Suppressor macrophage treated with lipopolysaccharide for 1 hour (primary cell): ENCODE measurements at regions not wholly inside any gene's neighbourhood (a gene's known extent, or its start where the extent isn't known, plus 50 kb on each side); places are given as distances from the start of the nearest gene placed in this dataset.

ENCODE experiments used
- DNase-seq, 3 donors: peaks; one replicate each; pipeline ENCODE4 v3.0.0-alpha.2; 2020 to 2022

DNA sequence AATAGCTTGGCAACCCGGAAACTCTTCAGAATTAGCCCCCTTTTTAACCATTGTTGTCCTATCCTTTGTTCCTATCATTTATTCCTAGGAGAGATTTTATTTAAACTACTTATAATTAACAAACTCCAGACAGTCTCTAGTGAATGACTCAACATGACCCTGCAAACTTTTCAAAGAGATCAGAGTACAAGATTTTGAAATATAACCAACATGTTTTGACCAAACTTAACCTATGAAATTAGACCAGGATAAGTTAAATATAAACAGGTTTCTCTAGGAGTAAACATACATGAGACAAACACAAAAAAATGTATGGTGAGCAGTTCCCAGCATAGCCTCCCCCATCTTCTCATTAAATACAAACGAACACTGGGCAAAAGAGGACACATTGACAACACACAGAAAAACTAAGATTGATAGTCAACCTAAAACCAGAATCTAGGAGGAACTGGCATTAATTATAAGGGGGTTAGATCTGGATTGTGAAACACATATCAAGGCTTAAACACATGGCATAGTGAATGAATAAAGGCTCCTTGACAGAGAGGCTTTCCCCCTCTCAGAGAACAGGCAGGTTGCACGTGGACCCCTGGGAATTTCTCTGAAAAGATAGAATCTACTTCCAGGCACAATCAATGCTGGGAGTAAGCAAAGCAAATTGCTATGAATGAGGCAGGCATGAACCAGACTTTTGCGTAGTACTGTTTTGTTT, 284.1 kb downstream of the IRS1 start:
- no peak for DNase-seq

GRCh38 chr2:226514895-226515294, 284.7 kb downstream of the IRS1 start:
- no peak for DNase-seq

DNA sequence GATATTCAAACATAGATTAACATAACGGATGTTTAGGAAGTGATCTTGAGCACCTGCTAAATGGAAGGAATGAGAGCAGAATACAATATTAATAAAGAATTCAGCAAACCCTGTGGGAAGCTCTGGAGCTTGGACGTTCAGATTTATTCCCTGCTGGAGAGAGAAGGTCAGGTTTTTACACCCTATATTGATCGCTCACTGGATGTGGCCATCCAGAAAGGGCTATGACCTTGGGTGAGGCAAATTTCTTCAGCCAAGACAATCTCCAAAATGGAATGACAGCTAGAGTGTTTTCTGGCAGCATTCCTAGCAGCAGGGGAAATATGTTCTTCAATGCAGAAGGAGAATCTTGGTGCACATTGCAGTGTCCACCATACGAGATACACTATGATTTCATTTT, 288.3 kb downstream of the IRS1 start:
- DNase-seq = no peak

- no peak for DNase-seq
Observed at GRCh38 chr2:226508683-226509082, 290.9 kb downstream of the IRS1 start.

- no peak for DNase-seq
Observed at GRCh38 chr2:226508005-226508404, 291.6 kb downstream of the IRS1 start.

GRCh38 chr2:226497146-226497909, 302.3 kb downstream of the IRS1 start:
- DNase-seq = no peak

- DNase-seq = no peak
Observed at GRCh38 chr2:226496273-226496550, 303.4 kb downstream of the IRS1 start.

DNA sequence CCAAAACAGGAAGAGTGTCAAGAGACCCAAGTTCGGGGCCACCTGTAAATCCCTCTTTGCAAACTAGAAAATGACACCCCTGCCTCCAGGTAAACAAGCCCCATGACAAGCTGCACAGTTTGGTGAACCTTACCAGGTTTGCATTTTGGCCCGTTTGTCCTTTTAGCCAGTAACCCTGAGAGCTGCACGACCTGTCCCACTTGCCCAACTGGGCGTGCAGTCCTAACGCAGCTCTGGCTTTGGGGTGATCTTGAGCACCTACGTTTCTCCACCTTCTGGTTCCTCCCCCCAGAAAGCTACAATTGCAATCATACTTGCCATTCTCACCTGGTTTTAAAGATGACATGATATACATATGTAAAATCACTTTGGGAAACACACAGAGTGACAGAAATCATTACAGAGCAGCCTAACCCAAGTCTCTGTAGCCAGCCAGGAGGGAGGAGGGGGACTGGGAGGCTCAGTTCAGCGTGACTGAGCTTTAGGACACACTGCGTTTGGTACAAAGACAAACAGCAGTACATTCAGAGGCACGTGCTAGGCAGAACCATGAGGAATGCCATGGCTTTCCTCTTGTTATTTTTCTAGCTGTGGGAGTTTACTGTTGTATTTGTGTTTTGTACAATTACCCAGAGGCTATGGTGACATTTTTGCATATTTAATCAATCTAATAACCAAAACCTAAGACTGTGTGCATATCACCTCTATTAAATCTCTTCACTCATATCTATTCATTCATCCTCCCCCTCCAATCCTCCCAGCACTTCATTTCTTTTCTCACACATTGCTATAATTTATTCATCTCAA, 304.0 kb downstream of the IRS1 start:
- no peak for DNase-seq

DNA sequence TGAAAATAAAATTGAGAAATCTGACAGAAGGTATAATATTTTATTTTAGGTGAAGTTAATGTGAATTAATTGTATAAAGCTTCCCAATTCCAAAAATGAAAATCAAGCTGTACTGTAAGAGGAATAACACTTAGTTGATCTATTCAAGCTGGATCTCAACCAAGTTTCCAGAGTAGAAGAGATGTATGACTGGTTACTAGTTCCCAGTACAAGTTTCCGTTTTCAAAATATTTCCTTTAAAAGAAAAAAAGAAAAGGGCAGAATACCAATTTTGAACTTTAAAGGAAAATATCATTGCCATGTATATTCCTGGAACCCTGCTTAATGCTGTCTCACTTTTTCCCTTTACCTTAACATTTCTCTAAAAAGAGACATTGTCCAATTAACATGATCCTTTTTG, 308.5 kb downstream of the IRS1 start:
- no peak for DNase-seq

DNA sequence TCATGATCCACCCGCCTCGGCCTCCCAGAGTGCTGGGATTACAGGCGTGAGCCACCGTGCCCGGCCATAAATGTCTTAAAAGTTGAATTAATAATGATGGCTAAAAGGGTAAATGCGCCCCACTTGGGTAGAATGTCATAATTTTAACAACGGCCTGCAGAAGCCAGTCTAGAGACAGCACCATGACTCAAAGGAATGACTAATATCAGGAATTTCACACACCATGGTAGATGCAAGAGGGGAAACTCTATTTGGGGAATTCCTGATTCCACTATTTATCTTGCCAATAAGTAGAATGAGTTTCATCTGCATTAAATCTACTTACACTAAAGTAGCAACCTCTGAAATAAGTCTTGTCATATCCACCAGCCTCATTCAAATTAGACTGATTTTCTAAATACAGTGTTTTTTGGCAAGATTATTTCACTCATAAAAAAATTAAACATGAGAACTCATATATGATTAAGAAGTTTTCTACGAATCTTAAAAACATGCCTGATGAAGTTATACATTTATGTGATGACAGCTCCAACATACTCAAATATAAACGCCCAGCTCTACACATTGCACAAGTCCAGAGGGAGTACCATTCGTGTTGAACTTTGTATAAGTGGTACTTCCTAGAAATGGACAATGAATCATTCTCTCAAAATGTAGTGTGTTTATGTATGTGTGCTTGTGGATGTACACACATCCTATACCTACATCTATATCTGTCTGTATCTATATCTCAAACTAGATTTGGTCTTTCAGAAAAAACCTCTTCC, 309.7 kb downstream of the IRS1 start:
- DNase-seq = peak; percentile 36 to 75 (median 64)

DNA sequence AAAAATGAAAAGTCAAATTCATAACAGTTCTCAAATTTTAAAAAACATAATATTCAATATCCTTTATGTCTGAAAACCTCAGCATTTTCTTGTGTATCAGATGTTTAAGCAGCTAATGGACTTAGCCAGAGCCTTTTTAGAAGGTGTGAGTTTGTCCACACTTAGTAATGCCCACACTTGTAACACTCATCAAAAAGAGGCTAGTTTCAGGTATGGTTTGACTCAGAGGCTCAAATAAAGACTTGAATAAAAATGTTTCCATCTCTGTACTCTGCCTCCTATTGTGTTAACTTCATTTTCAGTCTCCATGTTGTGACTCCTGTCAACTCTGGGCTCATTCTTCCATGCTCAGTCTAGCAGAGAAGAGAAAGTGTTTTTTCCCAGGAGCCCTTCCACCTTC, 311.6 kb downstream of the IRS1 start:
- DNase-seq = no peak

DNA sequence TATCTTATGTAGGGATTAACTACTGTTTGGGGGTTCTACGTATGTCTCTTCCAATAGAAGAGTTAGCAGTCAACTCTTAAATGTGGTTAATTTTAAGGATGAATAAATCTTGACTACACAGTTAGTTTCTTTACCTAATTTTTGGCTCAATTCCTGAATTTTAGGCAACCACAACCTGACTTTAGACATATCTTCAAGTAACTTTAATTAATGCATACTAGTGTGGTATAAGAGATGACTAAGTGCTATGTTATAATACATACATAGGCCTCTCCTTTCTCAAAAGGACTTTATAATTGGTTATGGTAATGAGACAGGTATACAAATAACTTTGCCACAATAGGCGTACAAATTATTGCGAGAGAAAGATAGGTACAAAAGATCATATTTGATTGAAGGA, 312.0 kb downstream of the IRS1 start:
- DNase-seq = no peak

DNA sequence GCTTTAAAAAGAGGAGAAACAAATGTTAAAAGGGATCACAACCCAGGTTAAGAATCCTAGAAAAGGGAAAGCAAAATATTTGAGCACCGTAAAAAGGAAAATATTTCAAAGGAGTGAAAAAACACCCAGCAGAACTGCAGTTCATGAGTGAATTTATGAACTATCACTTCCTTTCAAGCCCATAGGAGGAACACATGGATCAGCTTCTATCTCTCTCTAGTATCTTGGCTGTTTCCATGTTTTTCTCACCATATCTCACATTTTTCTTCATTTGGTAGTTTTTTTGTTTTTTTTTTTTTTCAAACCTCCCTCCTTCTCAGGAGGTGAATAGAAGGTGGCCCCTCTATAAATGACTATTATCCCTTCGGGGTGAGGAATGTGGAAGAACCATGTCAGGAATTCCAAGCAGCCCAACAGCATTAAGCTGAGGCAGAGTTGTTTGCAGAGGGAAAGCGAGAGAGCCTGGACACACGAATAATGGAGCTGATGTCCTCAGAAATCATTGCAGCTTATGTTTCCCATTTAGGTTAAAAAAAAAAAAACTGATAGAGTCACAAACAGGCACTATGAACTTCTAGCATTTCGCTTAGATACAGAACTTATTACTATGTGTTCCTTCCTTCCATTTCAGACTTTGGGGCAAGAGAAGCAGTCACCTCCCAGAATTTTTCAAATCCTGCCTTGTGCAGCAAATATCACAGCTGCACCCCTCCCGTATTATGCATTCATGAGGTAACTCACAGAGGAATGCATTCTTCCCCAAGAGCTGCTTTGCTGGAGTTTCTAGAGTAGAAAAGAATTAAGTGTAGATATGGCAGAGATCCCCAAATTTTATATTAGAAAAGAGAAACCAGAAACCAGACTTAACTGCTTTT, 315.6 kb downstream of the IRS1 start:
- no peak for DNase-seq

- DNase-seq = no peak
Observed at GRCh38 chr2:226483143-226483542, 316.5 kb downstream of the IRS1 start.

GRCh38 chr2:226478109-226478809, 321.4 kb downstream of the IRS1 start:
- no peak for DNase-seq

GRCh38 chr2:226477221-226478108, 322.2 kb downstream of the IRS1 start:
- no peak for DNase-seq

- DNase-seq = no peak
Observed at GRCh38 chr2:226475650-226476049, 324.0 kb downstream of the IRS1 start.

GRCh38 chr2:226474131-226474530, 325.5 kb downstream of the IRS1 start:
- DNase-seq = no peak

GRCh38 chr2:226471987-226472470, 327.6 kb downstream of the IRS1 start:
- DNase-seq = no peak

- no peak for DNase-seq
Observed at GRCh38 chr2:226467633-226468032, 332.0 kb downstream of the IRS1 start.
